IMR-90 (cell line): ENCODE measurements at regions not wholly inside any gene's neighbourhood (a gene's known extent, or its start where the extent isn't known, plus 50 kb on each side); places are given as distances from the start of the nearest gene placed in this dataset.

Experiments
- ATAC-seq: fragments of 200-7000 bp; cut with Tn5 transposase; 2 replicates; pipeline ENCODE4 v1.9.1; 2020; ENCODE audit warnings: low read depth, mild to moderate bottlenecking, moderate library complexity
- BruUV-seq: library from RNA; stranded (reverse); fragments of 400-500 nt; replicated peaks from 2 replicates; lab custom pipeline; 2021; lab: Mats Ljungman, UMichigan
- CTCF ChIA-PET: fragments of 300-600 bp; formaldehyde crosslinking; extraction: SDS; loops from one replicate; lab custom pipeline; 2021; ENCODE audit warnings: antibody characterized with exemption; lab: Yijun Ruan, JAX
- POLR2A ChIA-PET: fragments of 300-600 bp; sonication (Branson Sonifier 250); formaldehyde crosslinking; loops from one replicate; lab custom pipeline; 2022; ENCODE audit warnings: antibody characterized with exemption; ENCODE audit not compliant: unreplicated experiment; lab: Charles Lee
- DNase-seq: peaks from one replicate; pipeline ENCODE4 v3.0.0; 2013
- H2AFZ ChIP-seq: replicated peaks from 2 replicates; pipeline ENCODE3; 2013; ENCODE audit warnings: low read length, mild to moderate bottlenecking; ENCODE audit not compliant: poor library complexity
- H2AK5ac ChIP-seq: 2 replicates; pipeline ENCODE4 v1.6.1; 2013; ENCODE audit warnings: low read depth, low read length, inconsistent platforms
- H2AK9ac ChIP-seq: replicated peaks from 2 replicates; pipeline ENCODE3; 2013; ENCODE audit warnings: mild to moderate bottlenecking, low read depth, low read length, moderate library complexity; ENCODE audit not compliant: poor library complexity
- H2BK120ac ChIP-seq: 2 replicates; pipeline ENCODE4 v1.6.1; 2013; ENCODE audit warnings: low read depth, low read length, inconsistent platforms
- H2BK15ac ChIP-seq: 3 replicates; pipeline ENCODE4 v1.6.1; 2013; ENCODE audit warnings: low read depth, low read length, inconsistent platforms
- H2BK20ac ChIP-seq: 2 replicates; pipeline ENCODE4 v1.6.1; 2013; ENCODE audit warnings: low read depth, mild to moderate bottlenecking, inconsistent platforms, low read length, moderate library complexity
- H2BK5ac ChIP-seq: 2 replicates; pipeline ENCODE4 v1.6.1; 2013; ENCODE audit warnings: mild to moderate bottlenecking, low read depth, low read length, inconsistent platforms; ENCODE audit not compliant: poor library complexity, severe bottlenecking
- H3K14ac ChIP-seq: replicated peaks from 2 replicates; pipeline ENCODE4 v1.6.1; 2013; ENCODE audit warnings: low read depth, low read length, inconsistent platforms
- H3K18ac ChIP-seq: 2 replicates; pipeline ENCODE4 v1.6.1; 2013; ENCODE audit warnings: low read depth, low read length, control low read depth
- H3K23ac ChIP-seq: 2 replicates; pipeline ENCODE4 v1.6.1; 2013; ENCODE audit warnings: low read depth, low read length, inconsistent platforms
- H3K27ac ChIP-seq: 2 replicates; pipeline ENCODE4 v1.5.1; 2013; ENCODE audit warnings: mild to moderate bottlenecking, control low read depth, low read length; ENCODE audit not compliant: insufficient read depth
- H3K27me3 ChIP-seq: 2 replicates; pipeline ENCODE4 v1.6.1; 2013; ENCODE audit warnings: low read length; ENCODE audit not compliant: control insufficient read depth, insufficient read depth
- H3K36me3 ChIP-seq: 2 replicates; pipeline ENCODE4 v1.6.1; 2013; ENCODE audit warnings: low read length, mixed read lengths; ENCODE audit not compliant: control insufficient read depth, insufficient read depth
- H3K4ac ChIP-seq: 2 replicates; pipeline ENCODE4 v1.6.1; 2013; ENCODE audit warnings: low read depth, low read length, inconsistent platforms
- H3K4me1 ChIP-seq: 2 replicates; pipeline ENCODE4 v1.6.1; 2013; ENCODE audit warnings: low read length, mixed read lengths; ENCODE audit not compliant: control insufficient read depth, insufficient read depth
- H3K4me2 ChIP-seq: 2 replicates; pipeline ENCODE4 v1.6.1; 2013; ENCODE audit warnings: low read depth, mild to moderate bottlenecking, control low read depth, low read length, moderate library complexity
- H3K4me3 ChIP-seq: 2 replicates; pipeline ENCODE4 v1.5.1; 2013; ENCODE audit warnings: low read depth, mild to moderate bottlenecking, control low read depth, low read length, moderate library complexity; ENCODE audit not compliant: insufficient read depth
- H3K56ac ChIP-seq: 2 replicates; pipeline ENCODE4 v1.6.1; 2013; ENCODE audit warnings: low read length, inconsistent platforms; ENCODE audit not compliant: insufficient read depth; ENCODE audit errors: extremely low read depth
- H3K79me1 ChIP-seq, 2 experiments: 2 replicates each; pipeline ENCODE4 v1.6.1; 2013; ENCODE audit warnings: low read length in 2 of 2, inconsistent platforms in 1 of 2, low read depth in 1 of 2
- H3K9ac ChIP-seq: 2 replicates; pipeline ENCODE4 v1.6.1; 2013; ENCODE audit warnings: low read depth, low read length, control low read depth
- H3K9me1 ChIP-seq: 2 replicates; pipeline ENCODE4 v1.6.1; 2013; ENCODE audit warnings: low read length, inconsistent platforms; ENCODE audit not compliant: insufficient read depth
- H3K9me3 ChIP-seq: 2 replicates; pipeline ENCODE4 v1.6.1; 2013; ENCODE audit warnings: low read length; ENCODE audit not compliant: control insufficient read depth, insufficient read depth
- H4K20me1 ChIP-seq: 2 replicates; pipeline ENCODE4 v1.6.1; 2013; ENCODE audit warnings: low read length, inconsistent platforms; ENCODE audit not compliant: insufficient read depth
- H4K5ac ChIP-seq: 2 replicates; pipeline ENCODE4 v1.6.1; 2013; ENCODE audit warnings: mild to moderate bottlenecking, low read depth, low read length, control low read depth
- H4K8ac ChIP-seq, 2 experiments: 2 replicates each; pipeline ENCODE4 v1.6.1; 2013; ENCODE audit warnings: low read depth in 2 of 2, low read length in 2 of 2, control low read depth in 1 of 2, inconsistent platforms in 1 of 2
- H4K91ac ChIP-seq: 2 replicates; pipeline ENCODE4 v1.6.1; 2013; ENCODE audit warnings: low read depth, low read length, inconsistent platforms; ENCODE audit not compliant: insufficient read depth
- BHLHE40 ChIP-seq: fragments of 150-350 bp; IDR thresholded peaks from 2 replicates; pipeline ENCODE4 v1.6.1; 2016; ENCODE audit warnings: mild to moderate bottlenecking, low read depth, low read length
- CEBPB ChIP-seq: IDR thresholded peaks from 2 replicates; pipeline ENCODE4 v1.6.1; 2012; ENCODE audit warnings: low read depth, low read length, improper control_type of control experiment
- CHD1 ChIP-seq: IDR thresholded peaks from 2 replicates; pipeline ENCODE4 v1.6.1; 2012; ENCODE audit warnings: low read depth, low read length, improper control_type of control experiment
- FOS ChIP-seq: fragments of 150-350 bp; IDR thresholded peaks from 2 replicates; pipeline ENCODE4 v1.6.1; 2016; ENCODE audit warnings: low read depth, low read length
- MAZ ChIP-seq: IDR thresholded peaks from 2 replicates; pipeline ENCODE4 v1.6.1; 2012; ENCODE audit warnings: low read depth, mild to moderate bottlenecking, low read length, improper control_type of control experiment, moderate library complexity, borderline replicate concordance
- MXI1 ChIP-seq: IDR thresholded peaks from 2 replicates; pipeline ENCODE4 v1.6.1; 2012; ENCODE audit warnings: low read depth, mild to moderate bottlenecking, low read length, moderate library complexity, borderline replicate concordance
- NFE2L2 ChIP-seq: fragments of 150-350 bp; IDR thresholded peaks from 2 replicates; pipeline ENCODE4 v1.6.1; 2016; ENCODE audit warnings: low read depth, mild to moderate bottlenecking, low read length
- RCOR1 ChIP-seq: IDR thresholded peaks from 2 replicates; pipeline ENCODE4 v1.6.1; 2012; ENCODE audit warnings: mild to moderate bottlenecking, low read length, improper control_type of control experiment; ENCODE audit not compliant: insufficient replicate concordance
- RFX5 ChIP-seq: IDR thresholded peaks from 2 replicates; pipeline ENCODE4 v1.8.0; 2012; ENCODE audit warnings: low read depth, mild to moderate bottlenecking, low read length, moderate library complexity
- SMC3 ChIP-seq: fragments of 150-350 bp; IDR thresholded peaks from 2 replicates; pipeline ENCODE4 v1.6.1; 2016; ENCODE audit warnings: low read depth, mild to moderate bottlenecking, antibody characterized with exemption, low read length, moderate library complexity
- WGBS, 2 experiments: methylation state at CpG; one replicate each; pipeline versions ENCODE4 v1.1.5 to v1.1.7; 2013; ENCODE audit warnings: missing lambda C conversion rate in 2 of 2; ENCODE audit not compliant: insufficient read length in 1 of 2; ENCODE audit errors: extremely low coverage in 2 of 2; 5-methylcytosine and 5-hydroxymethylcytosine counted together
- dilution Hi-C: fragments of 300-500 bp; cut with HindIII; formaldehyde crosslinking; loops from one replicate; pipeline ENCODE4 v1.14.3; 2018; ENCODE audit warnings: low sequenced_read_pairs; ENCODE audit not compliant: unreplicated experiment
- in situ Hi-C: fragments of 300-500 bp; cut with MboI; formaldehyde crosslinking; loops from 3 replicates; pipeline ENCODE4 v1.14.3; 2019; ENCODE audit warnings: low sequenced_read_pairs, inconsistent platforms, mixed read lengths
- intact Hi-C: fragments of 100-400 bp; cut with micrococcal nuclease; formaldehyde crosslinking; loops from 2 replicates; pipeline ENCODE4 v1.10.0; 2022
- TF ChIP-seq, protein P1 (sequence below): conservative IDR thresholded peaks from 2 replicates; pipeline ENCODE4 v1.5.1; 2012; ENCODE audit warnings: mild to moderate bottlenecking, low read depth, low read length, improper control_type of control experiment

DNA sequence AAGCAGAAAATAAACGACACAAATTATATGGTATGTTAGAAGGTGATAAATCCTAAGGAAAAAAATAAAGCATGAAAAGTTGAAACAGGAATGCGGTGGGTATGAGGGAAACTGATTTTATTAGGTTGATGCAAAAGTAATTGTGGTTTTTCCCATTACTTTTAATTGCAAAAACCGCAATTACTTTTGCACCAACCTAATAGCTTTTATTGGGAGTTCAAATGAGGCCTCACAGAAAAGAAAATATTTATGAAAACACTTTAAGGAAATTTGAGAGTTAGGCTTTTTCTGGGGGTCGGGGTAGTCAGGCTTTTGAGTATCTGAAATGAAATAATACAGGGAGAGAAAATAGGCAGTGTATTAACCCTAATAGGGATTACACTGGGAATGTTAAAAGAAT lies 397.0 kb upstream of the KHDRBS2 start:
- TF ChIP-seq RCOR1 (no peak), FOS (no peak), MAZ (no peak), MXI1 (no peak), CEBPB (no peak), CHD1 (no peak), SMC3 (no peak), RFX5 (no peak), BHLHE40 (no peak), NFE2L2 (no peak)
- TF ChIP-seq, protein P1, sequence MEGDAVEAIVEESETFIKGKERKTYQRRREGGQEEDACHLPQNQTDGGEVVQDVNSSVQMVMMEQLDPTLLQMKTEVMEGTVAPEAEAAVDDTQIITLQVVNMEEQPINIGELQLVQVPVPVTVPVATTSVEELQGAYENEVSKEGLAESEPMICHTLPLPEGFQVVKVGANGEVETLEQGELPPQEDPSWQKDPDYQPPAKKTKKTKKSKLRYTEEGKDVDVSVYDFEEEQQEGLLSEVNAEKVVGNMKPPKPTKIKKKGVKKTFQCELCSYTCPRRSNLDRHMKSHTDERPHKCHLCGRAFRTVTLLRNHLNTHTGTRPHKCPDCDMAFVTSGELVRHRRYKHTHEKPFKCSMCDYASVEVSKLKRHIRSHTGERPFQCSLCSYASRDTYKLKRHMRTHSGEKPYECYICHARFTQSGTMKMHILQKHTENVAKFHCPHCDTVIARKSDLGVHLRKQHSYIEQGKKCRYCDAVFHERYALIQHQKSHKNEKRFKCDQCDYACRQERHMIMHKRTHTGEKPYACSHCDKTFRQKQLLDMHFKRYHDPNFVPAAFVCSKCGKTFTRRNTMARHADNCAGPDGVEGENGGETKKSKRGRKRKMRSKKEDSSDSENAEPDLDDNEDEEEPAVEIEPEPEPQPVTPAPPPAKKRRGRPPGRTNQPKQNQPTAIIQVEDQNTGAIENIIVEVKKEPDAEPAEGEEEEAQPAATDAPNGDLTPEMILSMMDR, result no peak
- Histone ChIP-seq H4K8ac (no peak overlapping the region), H3K4me1 (no peaks in the 10 kb centered on the region), H3K9me1 (no peaks in the 10 kb centered on the region), H3K56ac (no peak overlapping the region), H4K91ac (no peak overlapping the region), H3K23ac (no peak overlapping the region), H3K79me1 (no peaks in the 10 kb centered on the region), H3K36me3 (no peaks in the 10 kb centered on the region), H4K20me1 (no peaks in the 10 kb centered on the region), H2BK120ac (no peak overlapping the region), H2BK5ac (no peak overlapping the region), H3K27me3 (no peaks in the 10 kb centered on the region), H2BK15ac (no peak overlapping the region), H3K4ac (no peak overlapping the region), H3K27ac (no peak overlapping the region), H2AFZ (no peak overlapping the region), H2BK20ac (no peak overlapping the region), H2AK5ac (no peak overlapping the region), H4K5ac (no peak overlapping the region), H3K14ac (no peak overlapping the region), H3K4me3 (no peak overlapping the region), H3K18ac (no peak overlapping the region), H3K9me3 (peaks cover 3% of the 10 kb centered on the region; the same call in 1 of the 2 replicates), H3K4me2 (no peak overlapping the region), H3K9ac (no peak overlapping the region), H2AK9ac (no peak overlapping the region)
- no CpG with 5 or more reads among the region's 4 CpGs for WGBS, 2 experiments
- ChIA-PET POLR2A (no interaction called here), CTCF (no interaction called here)
- intact Hi-C loops, result no loop called here
- ATAC-seq (no peak), DNase-seq (no peak)
- BruUV-seq, result no TSS peak
- in situ Hi-C loops, result no loop called here
- dilution Hi-C loops, result no loop called here
